ENCODE measurements at regions not wholly inside any gene's neighbourhood (a gene's known extent, or its start where the extent isn't known, plus 50 kb on each side); places are given as distances from the start of the nearest gene placed in this dataset.
"Not testable (repeated sequence)": the region's sequence is repeated elsewhere in the genome, so short reads cannot be mapped to it uniquely, and the experiment has no call there.

DNA sequence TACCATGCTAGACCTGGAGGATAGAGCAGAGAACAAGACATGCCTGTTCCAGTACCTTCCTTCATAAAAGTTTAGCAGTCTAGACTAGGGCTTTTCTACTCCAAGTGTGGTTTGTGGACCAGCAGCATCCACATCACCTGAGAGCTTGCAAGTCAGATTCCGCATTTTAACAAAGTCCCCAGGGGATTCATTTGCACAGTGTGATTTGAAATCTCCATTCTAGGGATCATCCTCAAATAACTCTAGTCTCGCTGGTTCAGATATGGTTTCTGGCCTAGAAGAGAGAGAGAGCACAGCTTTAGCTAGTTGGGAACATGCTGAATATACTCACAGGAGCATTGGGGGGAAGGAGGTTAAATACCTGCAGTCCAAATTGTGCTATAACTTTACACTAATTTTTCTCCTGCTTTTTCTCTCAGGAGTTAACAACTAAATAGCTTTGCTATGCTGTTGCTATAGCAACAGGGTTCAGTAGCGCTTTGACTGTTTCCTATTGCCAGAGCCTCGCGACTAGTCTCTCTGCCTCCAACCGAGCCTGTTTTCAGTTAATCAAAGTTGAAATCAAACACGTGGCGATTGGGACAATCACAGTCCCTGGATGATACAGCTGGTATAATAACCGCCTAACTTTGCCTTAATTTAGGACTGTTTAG, 64.0 kb upstream of the RASGRF1 start:
- DNase-seq = no peak

- not testable (repeated sequence) for DNase-seq
Observed at GRCh38 chr15:79144290-79144689, 53.7 kb upstream of the RASGRF1 start.

DNA sequence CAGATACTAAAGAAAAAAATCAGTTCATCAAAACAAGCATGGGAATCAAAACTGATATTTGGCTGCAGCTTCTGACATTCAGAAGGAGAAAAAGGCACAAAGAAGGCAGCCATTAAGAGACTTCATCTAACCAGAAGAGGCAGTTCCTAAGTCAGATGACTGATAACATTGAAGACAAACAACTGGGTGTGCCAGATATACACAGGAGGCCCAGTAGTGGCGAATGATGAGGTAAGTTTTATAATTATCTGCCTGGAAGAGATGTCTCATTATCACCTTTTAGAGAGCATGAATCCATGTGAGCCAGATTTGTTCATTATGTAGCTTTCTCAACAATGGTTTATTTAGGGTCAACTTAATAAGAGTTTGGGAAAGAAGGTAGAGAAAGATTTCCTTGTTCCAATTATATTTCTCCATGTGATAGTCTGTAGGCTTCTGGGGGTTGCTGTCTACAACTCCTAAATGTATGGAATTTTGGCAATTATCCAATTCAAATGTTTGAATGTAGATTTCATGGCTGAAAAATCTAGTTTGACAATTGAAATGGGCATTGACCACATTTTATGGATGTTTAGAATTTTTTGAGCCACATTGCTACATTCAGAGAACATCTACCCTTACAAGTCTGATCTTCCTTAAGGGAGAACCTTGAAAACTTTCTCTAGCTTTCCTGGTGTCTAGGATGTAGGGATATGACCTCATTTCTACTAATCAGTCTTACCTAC, 50.4 kb upstream of the RASGRF1 start:
- DNase-seq = no peak
